TTC549 (cell line): ENCODE measurements at regions not wholly inside any gene's neighbourhood (a gene's known extent, or its start where the extent isn't known, plus 50 kb on each side); places are given as distances from the start of the nearest gene placed in this dataset.
"Not testable (repeated sequence)": the region's sequence is repeated elsewhere in the genome, so short reads cannot be mapped to it uniquely, and the experiment has no call there.

ENCODE experiments used
- FAIRE-seq: peaks from 2 replicates; lab custom pipeline; 2012; peaks lifted over from hg19 to GRCh38; lab: Jason Lieb, UNC

DNA sequence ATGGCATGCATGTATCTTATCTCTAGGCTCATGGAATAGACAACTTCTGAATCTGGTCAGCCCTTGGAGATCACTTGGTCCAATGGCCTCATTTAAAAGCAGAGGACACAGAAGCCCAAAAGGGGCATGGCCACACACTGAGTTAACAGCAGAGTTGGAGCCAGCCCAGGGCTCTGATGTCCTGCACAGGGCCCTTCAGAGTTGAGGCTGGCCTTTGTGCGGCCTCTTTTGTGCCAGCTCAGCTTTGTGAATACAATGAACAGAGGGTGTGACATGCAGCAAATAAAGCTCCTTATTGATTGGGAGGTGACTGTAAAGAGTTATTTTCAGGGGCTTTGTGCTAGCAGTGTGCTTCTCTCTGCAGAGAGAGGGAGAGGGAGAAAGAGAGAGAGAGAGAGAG is 150.1 kb upstream of the STK32A start:
- FAIRE-seq: no peak

- no peak for FAIRE-seq
Measured at GRCh38 chr5:147085409-147085808, 149.4 kb upstream of the STK32A start.

DNA sequence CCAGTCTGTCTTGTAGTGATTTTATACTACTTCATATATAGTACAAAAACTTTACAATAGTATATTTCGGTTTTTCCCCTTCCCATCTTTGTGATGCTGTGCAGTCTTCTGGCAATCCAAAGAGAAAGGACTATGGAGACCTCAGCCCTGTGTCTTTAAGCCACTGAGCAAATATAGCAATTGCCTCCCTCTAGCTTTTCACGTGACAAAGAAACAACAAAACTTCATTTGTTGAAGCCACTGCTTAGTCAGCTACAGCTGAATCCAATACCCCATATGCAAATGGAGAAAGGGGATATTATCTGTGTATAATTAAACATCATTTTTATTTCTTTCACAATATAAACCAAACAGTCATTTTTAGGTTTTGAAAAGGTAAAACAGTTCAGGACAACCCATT is 142.8 kb upstream of the STK32A start:
- no peak for FAIRE-seq

- FAIRE-seq: no peak
Measured at GRCh38 chr5:147093138-147093537, 141.7 kb upstream of the STK32A start.

GRCh38 chr5:147095740-147096139 is 139.1 kb upstream of the STK32A start:
- FAIRE-seq: no peak

- no peak for FAIRE-seq
Measured at GRCh38 chr5:147098233-147098790, 136.5 kb upstream of the STK32A start.

DNA sequence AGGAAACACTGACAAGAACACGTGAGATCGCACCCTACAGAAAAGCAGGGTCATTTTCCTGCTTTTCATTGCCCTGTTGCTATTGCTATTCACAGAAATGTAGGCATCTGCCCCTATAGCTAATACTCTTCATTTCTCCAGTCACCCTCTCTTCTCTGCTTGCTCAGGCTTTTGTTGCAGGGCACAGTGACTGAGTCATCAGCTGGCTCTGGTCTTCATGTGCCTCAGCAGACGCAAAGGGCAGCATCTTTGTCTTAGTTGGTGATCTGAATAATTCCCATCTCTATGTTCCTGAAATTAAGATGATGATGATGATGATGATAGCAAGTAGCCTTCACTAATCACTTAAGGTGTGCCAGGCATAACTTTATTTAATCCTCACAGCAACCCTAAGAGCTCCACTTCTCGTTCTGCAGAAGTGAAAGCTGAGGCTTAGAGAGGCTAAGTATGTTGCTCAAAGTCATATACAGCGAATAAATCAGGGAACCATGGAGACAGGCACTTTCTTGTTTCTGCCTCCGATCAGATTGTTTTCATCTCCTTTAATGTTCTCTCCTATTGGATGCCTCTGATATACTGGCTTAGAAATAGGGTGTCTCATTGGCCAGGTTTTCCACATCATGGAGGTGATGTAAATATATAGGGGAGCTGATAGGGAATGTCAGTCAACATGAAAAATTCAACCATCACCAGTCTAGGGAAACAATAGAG is 133.0 kb upstream of the STK32A start:
- FAIRE-seq: no peak

GRCh38 chr5:147112899-147113298 is 121.9 kb upstream of the STK32A start:
- no peak for FAIRE-seq

DNA sequence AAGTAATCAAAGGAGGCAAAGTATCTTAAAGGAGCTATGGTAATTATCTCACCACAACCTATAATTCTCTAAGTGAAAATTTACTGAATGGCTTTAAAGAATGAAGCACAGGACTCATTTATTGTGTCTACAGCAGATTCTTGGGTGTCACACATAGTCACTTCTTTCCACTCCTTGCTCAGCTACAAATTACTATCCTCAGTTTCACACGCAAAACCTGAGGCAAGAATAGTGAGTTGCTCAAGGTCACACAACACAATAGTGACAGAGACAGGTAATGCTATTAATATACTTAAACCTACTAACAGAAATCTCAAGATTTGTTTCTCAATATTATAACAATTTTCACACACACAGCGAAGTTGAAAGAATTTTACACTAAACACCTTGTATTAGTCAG is 120.9 kb upstream of the STK32A start:
- no peak for FAIRE-seq

DNA sequence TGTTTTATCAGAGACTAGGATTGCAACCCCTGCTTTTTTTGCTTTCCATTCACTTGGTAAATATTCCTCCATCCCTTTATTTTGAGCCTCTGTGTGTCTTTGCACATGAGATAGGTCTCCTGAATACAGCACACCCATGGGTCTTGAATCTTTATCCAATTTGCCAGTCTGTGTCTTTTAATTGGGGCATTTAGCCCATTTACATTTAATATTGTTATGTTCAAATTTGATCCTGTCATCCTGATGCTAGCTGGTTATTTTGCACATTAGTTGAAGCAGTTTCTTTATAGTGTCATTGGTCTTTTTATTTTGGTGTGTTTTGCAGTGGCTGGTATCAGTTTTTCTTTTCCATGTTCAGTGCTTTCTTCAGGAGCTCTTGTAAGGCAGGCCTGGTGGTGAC is 95.1 kb upstream of the STK32A start:
- not testable (repeated sequence) for FAIRE-seq

GRCh38 chr5:147140558-147140957 is 94.3 kb upstream of the STK32A start:
- FAIRE-seq: no peak

GRCh38 chr5:147141580-147141979 is 93.2 kb upstream of the STK32A start:
- FAIRE-seq: not testable (repeated sequence)

- no peak for FAIRE-seq
Measured at GRCh38 chr5:147143215-147143614, 91.6 kb upstream of the STK32A start.

DNA sequence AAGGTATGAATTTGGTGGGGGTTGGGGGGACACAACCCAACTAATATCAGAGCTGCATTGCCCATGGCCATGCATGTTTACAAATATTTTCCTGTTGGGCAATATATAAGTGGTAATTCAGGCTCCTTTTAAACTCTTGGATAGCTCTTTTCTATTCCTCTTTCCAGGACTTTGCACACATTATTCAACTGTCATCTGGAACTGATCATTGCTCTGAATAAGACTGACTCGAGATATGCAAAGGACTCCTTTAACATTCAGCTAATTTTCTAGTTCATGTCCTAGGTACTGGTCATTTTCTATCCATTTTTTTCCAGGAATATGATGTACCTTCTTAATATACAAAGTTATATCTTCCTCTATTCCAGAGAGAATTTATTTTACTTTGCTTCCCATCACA is 89.5 kb upstream of the STK32A start:
- no peak for FAIRE-seq

- no peak for FAIRE-seq
Measured at GRCh38 chr5:147148715-147149114, 86.1 kb upstream of the STK32A start.

GRCh38 chr5:147152086-147152485 is 82.7 kb upstream of the STK32A start:
- FAIRE-seq: no peak

- FAIRE-seq: no peak
Measured at GRCh38 chr5:147154809-147155208, 80.0 kb upstream of the STK32A start.

DNA sequence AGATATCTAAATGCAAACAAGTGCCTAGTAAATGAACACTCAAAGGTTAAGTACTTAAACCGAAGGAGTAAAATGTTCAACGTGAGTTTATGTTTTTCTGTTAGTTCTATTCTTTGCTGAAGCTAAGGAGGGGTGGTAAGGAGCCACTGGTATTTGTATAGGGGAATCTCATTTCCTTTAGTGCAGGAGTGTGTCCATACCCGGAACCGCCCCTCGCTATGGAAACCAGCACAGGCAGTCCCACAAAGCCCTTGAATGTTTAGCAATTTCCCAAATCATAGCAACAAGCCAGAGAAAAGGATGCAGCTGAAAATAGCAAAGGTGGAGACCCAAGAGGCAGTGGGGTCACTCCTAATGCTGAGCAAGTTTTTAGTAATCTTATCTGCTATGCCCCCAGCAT is 78.8 kb upstream of the STK32A start:
- no peak for FAIRE-seq

- FAIRE-seq: no peak
Measured at GRCh38 chr5:147160902-147161700, 73.7 kb upstream of the STK32A start.

DNA sequence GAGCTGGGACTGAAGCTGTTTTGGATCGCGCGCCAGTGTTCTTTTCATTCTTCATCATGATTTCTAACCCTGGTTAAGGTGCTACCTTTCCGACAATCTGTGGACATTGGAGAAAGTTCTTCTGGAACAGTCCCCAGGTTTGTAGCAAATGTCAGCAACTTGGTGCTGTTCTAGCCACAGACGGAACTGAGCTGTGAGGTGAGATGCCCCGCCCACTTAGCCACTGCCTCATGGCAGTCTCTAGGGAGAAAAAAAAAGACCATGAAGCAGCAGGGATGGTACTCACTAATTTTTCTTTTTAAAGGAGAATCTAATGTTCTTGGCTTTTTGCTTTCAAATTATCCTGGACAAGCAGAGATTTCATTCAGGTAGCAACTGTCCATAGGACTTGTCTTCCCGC is 72.1 kb upstream of the STK32A start:
- no peak for FAIRE-seq

DNA sequence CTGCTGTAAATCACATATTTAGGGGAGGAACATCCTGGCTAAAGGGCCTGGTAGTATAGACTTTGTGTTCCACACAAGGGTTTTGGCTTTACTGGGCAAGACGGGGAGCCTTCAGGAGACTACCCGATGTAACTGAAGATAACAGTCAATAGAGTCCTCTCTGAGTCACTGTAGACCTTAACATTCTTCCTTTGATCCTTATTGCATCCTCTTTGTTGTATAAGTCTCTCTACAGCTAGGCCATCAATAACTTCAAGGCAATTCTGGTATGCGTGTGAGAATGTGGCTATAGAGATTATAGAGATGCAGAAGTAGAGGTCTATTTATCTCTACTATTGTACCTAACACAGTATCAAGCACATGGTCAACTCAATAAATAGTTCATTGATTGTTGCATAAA is 67.3 kb upstream of the STK32A start:
- no peak for FAIRE-seq

GRCh38 chr5:147168578-147169327 is 66.1 kb upstream of the STK32A start:
- no peak for FAIRE-seq

DNA sequence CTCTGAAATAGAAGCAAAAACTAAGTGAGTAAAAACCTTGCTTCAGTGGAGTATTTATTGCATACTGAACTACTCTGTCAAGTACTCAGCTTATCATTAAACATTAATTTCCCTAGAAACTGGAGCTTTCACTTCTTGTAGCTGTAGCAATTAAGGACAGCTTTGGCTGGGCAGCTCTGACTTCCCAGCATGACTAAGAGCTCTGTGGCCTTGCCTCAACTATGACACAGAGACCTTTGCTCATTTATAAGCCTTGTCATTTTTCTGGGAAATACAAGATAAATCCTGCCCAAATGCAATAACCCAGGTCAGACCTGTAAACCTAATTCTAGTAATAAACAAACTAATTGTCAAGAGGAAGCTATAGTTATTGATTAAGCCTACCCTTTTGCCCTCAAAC is 65.4 kb upstream of the STK32A start:
- no peak for FAIRE-seq
